ENCODE measurements at regions not wholly inside any gene's neighbourhood (a gene's known extent, or its start where the extent isn't known, plus 50 kb on each side); places are given as distances from the start of the nearest gene placed in this dataset.

DNA sequence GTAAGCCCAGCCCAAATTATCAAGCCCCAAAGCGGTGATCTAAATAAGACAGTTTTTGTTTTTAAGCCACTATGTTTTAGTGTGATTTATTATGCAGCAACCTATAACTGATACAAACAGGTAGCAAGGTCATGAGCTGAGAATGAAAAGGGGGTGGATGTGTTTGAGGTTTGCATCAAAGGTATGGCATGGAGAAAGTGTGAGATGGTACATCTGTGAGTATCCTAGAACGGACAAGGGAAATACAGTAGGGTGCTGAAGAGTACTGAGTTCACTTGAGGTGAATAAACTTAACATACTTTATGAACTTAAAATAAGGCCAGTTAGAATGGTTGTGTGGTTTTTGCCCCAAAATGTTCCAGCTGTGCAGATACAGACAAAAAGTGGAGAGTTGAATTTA lies 286.0 kb upstream of the B3GALT2 start:
- POLR2A ChIA-PET: no interaction called here
- Histone ChIP-seq H2AFZ (ENCODE audit: low read depth, low read length, poor library complexity, severe bottlenecking) (no peak overlapping the region), H3K9ac (ENCODE audit: low read length) (no peak overlapping the region), H4K20me1 (ENCODE audit: insufficient read depth) (no peaks in the 10 kb centered on the region), H3K79me2 (ENCODE audit: insufficient read depth, low read length) (no peaks in the 10 kb centered on the region), H3K4me3 (replicated peaks in 1 of 2; ENCODE audit: low read depth in 1 of 2, low read length in 2 of 2) (no peak overlapping the region), H3K36me3 (ENCODE audit: control insufficient read depth in 1 of 2, insufficient read depth in 2 of 2, low read length in 2 of 2) (no peaks in the 10 kb centered on the region), H3K4me1 (ENCODE audit: control insufficient read depth in 1 of 2, insufficient read depth in 2 of 2, low read length in 2 of 2) (no peaks in the 10 kb centered on the region), H3K9me3 (ENCODE audit: control insufficient read depth in 1 of 2, insufficient read depth in 1 of 2, low read depth in 1 of 2, low read length in 2 of 2) (no peaks in the 10 kb centered on the region), H3K9me2 (ENCODE audit: insufficient read depth) (no peaks in the 10 kb centered on the region), H3K4me2 (ENCODE audit: low read length) (no peak overlapping the region), H3K27me3 (ENCODE audit: insufficient read depth, low read length) (no peaks in the 10 kb centered on the region), H3K27ac (ENCODE audit: low read depth, low read length) (no peak overlapping the region)
- ATAC-seq (no peak), DNase-seq (ENCODE audit: low read depth, low spot score) (no peak)
- no TSS peak for BruUV-seq (replicated peaks)
- RAD21 ChIA-PET (ENCODE audit: low non-redundant PET in 1 of 2, low total read pairs in 2 of 2, uncharacterized antibody in 2 of 2, unreplicated experiment in 2 of 2): no interaction called here
- intact Hi-C loops (cut with micrococcal nuclease): no loop called here
- TF ChIP-seq, protein P1, sequence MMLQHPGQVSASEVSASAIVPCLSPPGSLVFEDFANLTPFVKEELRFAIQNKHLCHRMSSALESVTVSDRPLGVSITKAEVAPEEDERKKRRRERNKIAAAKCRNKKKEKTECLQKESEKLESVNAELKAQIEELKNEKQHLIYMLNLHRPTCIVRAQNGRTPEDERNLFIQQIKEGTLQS (IDR thresholded peaks at IDR 0.05): no peak
- no peak for TF ChIP-seq FOSL1 (IDR thresholded peaks at IDR 0.05; ENCODE audit: low read depth)
- no peak for TF ChIP-seq EGR1 (IDR thresholded peaks at IDR 0.05; ENCODE audit: low read depth)
- no peak for TF ChIP-seq CBX3 (IDR thresholded peaks at IDR 0.05; ENCODE audit: low read depth)
- no peak for TF ChIP-seq ELF1 (IDR thresholded peaks at IDR 0.05; ENCODE audit: borderline replicate concordance, low read depth)
- TF ChIP-seq SRF (IDR thresholded peaks at IDR 0.05; ENCODE audit: low read depth): no peak
- no peak for TF ChIP-seq ZFX (IDR thresholded peaks at IDR 0.05)
- TF ChIP-seq RAD21 (IDR thresholded peaks at IDR 0.05; ENCODE audit: low read depth): no peak
- TF ChIP-seq ZNF274 (IDR thresholded peaks at IDR 0.05; ENCODE audit: low read depth, low read length): no peak
- TF ChIP-seq POLR2AphosphoS5 (IDR thresholded peaks at IDR 0.05; ENCODE audit: low read depth, low read length): no peak
- TF ChIP-seq, protein P2, sequence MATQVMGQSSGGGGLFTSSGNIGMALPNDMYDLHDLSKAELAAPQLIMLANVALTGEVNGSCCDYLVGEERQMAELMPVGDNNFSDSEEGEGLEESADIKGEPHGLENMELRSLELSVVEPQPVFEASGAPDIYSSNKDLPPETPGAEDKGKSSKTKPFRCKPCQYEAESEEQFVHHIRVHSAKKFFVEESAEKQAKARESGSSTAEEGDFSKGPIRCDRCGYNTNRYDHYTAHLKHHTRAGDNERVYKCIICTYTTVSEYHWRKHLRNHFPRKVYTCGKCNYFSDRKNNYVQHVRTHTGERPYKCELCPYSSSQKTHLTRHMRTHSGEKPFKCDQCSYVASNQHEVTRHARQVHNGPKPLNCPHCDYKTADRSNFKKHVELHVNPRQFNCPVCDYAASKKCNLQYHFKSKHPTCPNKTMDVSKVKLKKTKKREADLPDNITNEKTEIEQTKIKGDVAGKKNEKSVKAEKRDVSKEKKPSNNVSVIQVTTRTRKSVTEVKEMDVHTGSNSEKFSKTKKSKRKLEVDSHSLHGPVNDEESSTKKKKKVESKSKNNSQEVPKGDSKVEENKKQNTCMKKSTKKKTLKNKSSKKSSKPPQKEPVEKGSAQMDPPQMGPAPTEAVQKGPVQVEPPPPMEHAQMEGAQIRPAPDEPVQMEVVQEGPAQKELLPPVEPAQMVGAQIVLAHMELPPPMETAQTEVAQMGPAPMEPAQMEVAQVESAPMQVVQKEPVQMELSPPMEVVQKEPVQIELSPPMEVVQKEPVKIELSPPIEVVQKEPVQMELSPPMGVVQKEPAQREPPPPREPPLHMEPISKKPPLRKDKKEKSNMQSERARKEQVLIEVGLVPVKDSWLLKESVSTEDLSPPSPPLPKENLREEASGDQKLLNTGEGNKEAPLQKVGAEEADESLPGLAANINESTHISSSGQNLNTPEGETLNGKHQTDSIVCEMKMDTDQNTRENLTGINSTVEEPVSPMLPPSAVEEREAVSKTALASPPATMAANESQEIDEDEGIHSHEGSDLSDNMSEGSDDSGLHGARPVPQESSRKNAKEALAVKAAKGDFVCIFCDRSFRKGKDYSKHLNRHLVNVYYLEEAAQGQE (IDR thresholded peaks at IDR 0.05; ENCODE audit: low read depth): no peak
- TF ChIP-seq SP1 (IDR thresholded peaks at IDR 0.05; ENCODE audit: low read depth): no peak
- TF ChIP-seq, protein P3, sequence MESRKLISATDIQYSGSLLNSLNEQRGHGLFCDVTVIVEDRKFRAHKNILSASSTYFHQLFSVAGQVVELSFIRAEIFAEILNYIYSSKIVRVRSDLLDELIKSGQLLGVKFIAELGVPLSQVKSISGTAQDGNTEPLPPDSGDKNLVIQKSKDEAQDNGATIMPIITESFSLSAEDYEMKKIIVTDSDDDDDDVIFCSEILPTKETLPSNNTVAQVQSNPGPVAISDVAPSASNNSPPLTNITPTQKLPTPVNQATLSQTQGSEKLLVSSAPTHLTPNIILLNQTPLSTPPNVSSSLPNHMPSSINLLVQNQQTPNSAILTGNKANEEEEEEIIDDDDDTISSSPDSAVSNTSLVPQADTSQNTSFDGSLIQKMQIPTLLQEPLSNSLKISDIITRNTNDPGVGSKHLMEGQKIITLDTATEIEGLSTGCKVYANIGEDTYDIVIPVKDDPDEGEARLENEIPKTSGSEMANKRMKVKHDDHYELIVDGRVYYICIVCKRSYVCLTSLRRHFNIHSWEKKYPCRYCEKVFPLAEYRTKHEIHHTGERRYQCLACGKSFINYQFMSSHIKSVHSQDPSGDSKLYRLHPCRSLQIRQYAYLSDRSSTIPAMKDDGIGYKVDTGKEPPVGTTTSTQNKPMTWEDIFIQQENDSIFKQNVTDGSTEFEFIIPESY (IDR thresholded peaks at IDR 0.05; ENCODE audit: extremely low read depth, insufficient replicate concordance, low read length): no peak
- CTCF ChIA-PET: no interaction called here

Measured in HCT116 (cell line).